CD14-positive monocyte (primary cell): ENCODE measurements at regions not wholly inside any gene's neighbourhood (a gene's known extent, or its start where the extent isn't known, plus 50 kb on each side); places are given as distances from the start of the nearest gene placed in this dataset.

ENCODE experiments used
- DNase-seq, 3 donors: peaks; one replicate each; pipeline ENCODE4 v3.0.0-alpha.2; 2011 to 2022
- H2AFZ ChIP-seq: 2 replicates; pipeline ENCODE4 v1.6.0; 2012; ENCODE audit warnings: mild to moderate bottlenecking, low read depth, low read length, inconsistent platforms; ENCODE audit not compliant: insufficient read depth, poor library complexity, severe bottlenecking
- H3K27ac ChIP-seq, 2 donors: 1 replicate in 1 of 2; 2 replicates in 1 of 2; pipeline ENCODE4 v1.5.1; 2012 to 2013; ENCODE audit warnings: low read length in 2 of 2, control low read depth in 1 of 2, inconsistent platforms in 1 of 2, low read depth in 1 of 2, mild to moderate bottlenecking in 1 of 2
- H3K27me3 ChIP-seq, 2 donors: one replicate each; pipeline versions ENCODE4 v1.6.0 to v1.6.1; 2011 to 2013; ENCODE audit warnings: low read length in 2 of 2; ENCODE audit not compliant: control insufficient read depth in 2 of 2, insufficient read depth in 2 of 2
- H3K36me3 ChIP-seq, 2 donors: replicated peaks in 1 of 2; 1 replicate in 1 of 2; 2 replicates in 1 of 2; pipeline versions ENCODE4 v1.5.1 to v1.6.1; 2012 to 2013; ENCODE audit warnings: low read length in 2 of 2, control low read depth in 1 of 2, inconsistent platforms in 1 of 2, mild to moderate bottlenecking in 1 of 2; ENCODE audit not compliant: insufficient read depth in 2 of 2, control insufficient read depth in 1 of 2
- H3K4me1 ChIP-seq, 2 donors: 1 replicate in 1 of 2; 2 replicates in 1 of 2; pipeline versions ENCODE4 v1.5.1 to v1.6.1; 2012 to 2013; ENCODE audit warnings: low read length in 2 of 2, control low read depth in 1 of 2, inconsistent platforms in 1 of 2, mild to moderate bottlenecking in 1 of 2, moderate library complexity in 1 of 2; ENCODE audit not compliant: insufficient read depth in 2 of 2, control insufficient read depth in 1 of 2
- H3K4me2 ChIP-seq: replicated peaks from 2 replicates; pipeline ENCODE3; 2012; ENCODE audit warnings: low read length, moderate library complexity, mild to moderate bottlenecking; ENCODE audit not compliant: poor library complexity, severe bottlenecking; ENCODE audit errors: extremely low read depth
- H3K4me3 ChIP-seq, 3 experiments: fragments of 200-600 bp in 1 of 3; sonication (generic) in 1 of 3; replicated peaks in 1 of 3; 1 replicate in 2 of 3; 2 replicates in 1 of 3; pipeline ENCODE4 v1.5.1; 2011 to 2013; ENCODE audit warnings: low read length in 3 of 3, mild to moderate bottlenecking in 3 of 3, control low read depth in 2 of 3, low read depth in 2 of 3, inconsistent platforms in 1 of 3, moderate library complexity in 1 of 3
- H3K79me2 ChIP-seq: 2 replicates; pipeline ENCODE4 v1.6.0; 2012; ENCODE audit warnings: mild to moderate bottlenecking, control low read depth, inconsistent platforms, low read length, moderate library complexity; ENCODE audit not compliant: insufficient read depth
- H3K9ac ChIP-seq: 2 replicates; pipeline ENCODE4 v1.6.0; 2017; ENCODE audit warnings: low read length, mild to moderate bottlenecking; ENCODE audit not compliant: insufficient read depth, poor library complexity, severe bottlenecking
- H3K9me3 ChIP-seq, 2 donors: replicated peaks in 1 of 2; 1 replicate in 1 of 2; 2 replicates in 1 of 2; pipeline versions ENCODE4 v1.5.1 to v1.6.1; 2012 to 2013; ENCODE audit warnings: low read length in 2 of 2, control low read depth in 1 of 2; ENCODE audit not compliant: control insufficient read depth in 1 of 2, insufficient read depth in 1 of 2
- H4K20me1 ChIP-seq: 2 replicates; pipeline ENCODE4 v1.6.0; 2012; ENCODE audit warnings: mild to moderate bottlenecking, low read length, control low read depth, moderate library complexity; ENCODE audit not compliant: insufficient read depth
- H3K27ac Mint-ChIP-seq, 7 donors: one replicate each; pipeline ENCODE4 v1.8.0; 2020; ENCODE audit warnings: mild to moderate bottlenecking in 7 of 7, mixed read lengths in 7 of 7, moderate library complexity in 6 of 7, inconsistent platforms in 2 of 7
- H3K27me3 Mint-ChIP-seq, 3 donors: one replicate each; pipeline ENCODE4 v1.8.0; 2021 to 2022; ENCODE audit warnings: low read depth in 3 of 3, mild to moderate bottlenecking in 3 of 3, mixed read lengths in 3 of 3, moderate library complexity in 3 of 3, inconsistent platforms in 1 of 3
- H3K36me3 Mint-ChIP-seq, 2 donors: one replicate each; pipeline ENCODE4 v1.8.0; 2020; ENCODE audit warnings: mixed read lengths in 2 of 2, inconsistent platforms in 1 of 2, mild to moderate bottlenecking in 1 of 2
- H3K4me1 Mint-ChIP-seq: one replicate; pipeline ENCODE4 v1.8.0; 2020; ENCODE audit warnings: mild to moderate bottlenecking, mixed read lengths
- H3K4me3 Mint-ChIP-seq, 2 donors: one replicate each; pipeline ENCODE4 v1.8.0; 2020; ENCODE audit warnings: mild to moderate bottlenecking in 2 of 2, mixed read lengths in 2 of 2, moderate library complexity in 1 of 2
- H3K9me3 Mint-ChIP-seq, 7 donors: one replicate each; pipeline ENCODE4 v1.8.0; 2020 to 2022; ENCODE audit warnings: mixed read lengths in 7 of 7, mild to moderate bottlenecking in 6 of 7, moderate library complexity in 6 of 7, inconsistent platforms in 2 of 7
- WGBS: methylation state at CpG from one replicate; pipeline ENCODE4 v1.1.5; 2013; ENCODE audit warnings: missing lambda C conversion rate; ENCODE audit not compliant: insufficient coverage; 5-methylcytosine and 5-hydroxymethylcytosine counted together
- intact Hi-C, 2 donors: fragments of 100-400 bp; cut with micrococcal nuclease; formaldehyde crosslinking; loops; one replicate each; pipeline versions ENCODE4 v1.15.0 to v1.15.1; 2023
- TF ChIP-seq, protein P1 (sequence below): fragments of 200-600 bp; IDR thresholded peaks from one replicate; pipeline ENCODE4 v1.8.0; 2022; ENCODE audit warnings: antibody characterized with exemption, mild to moderate bottlenecking

- Histone ChIP-seq H3K4me2 (no peak overlapping the region), H3K4me1 (no peaks in the 10 kb centered on the region), H3K27me3 (no peaks in the 10 kb centered on the region), H3K36me3 (no peaks in the 10 kb centered on the region), H3K79me2 (no peaks in the 10 kb centered on the region), H2AFZ (no peak overlapping the region), H3K9me3 (peaks cover 0 to 3% of the 10 kb centered on the region in 2 donors), H3K4me3 (no peak overlapping the region), H3K9ac (no peak overlapping the region), H4K20me1 (no peaks in the 10 kb centered on the region), H3K27ac (no peak overlapping the region)
- H3K4me3 Mint-ChIP-seq, result no peak overlapping the region
- H3K36me3 Mint-ChIP-seq, result no peaks in the 10 kb centered on the region
- H3K27ac Mint-ChIP-seq, result no peak overlapping the region
- intact Hi-C loops, result no loop called here
- peaks cover 0 to 13% (median 3%) of the 10 kb centered on the region in 7 donors for H3K9me3 Mint-ChIP-seq
- DNase-seq, result no peak
- no CpG with 5 or more reads among the region's 1 CpG for WGBS
- TF ChIP-seq, protein P1, sequence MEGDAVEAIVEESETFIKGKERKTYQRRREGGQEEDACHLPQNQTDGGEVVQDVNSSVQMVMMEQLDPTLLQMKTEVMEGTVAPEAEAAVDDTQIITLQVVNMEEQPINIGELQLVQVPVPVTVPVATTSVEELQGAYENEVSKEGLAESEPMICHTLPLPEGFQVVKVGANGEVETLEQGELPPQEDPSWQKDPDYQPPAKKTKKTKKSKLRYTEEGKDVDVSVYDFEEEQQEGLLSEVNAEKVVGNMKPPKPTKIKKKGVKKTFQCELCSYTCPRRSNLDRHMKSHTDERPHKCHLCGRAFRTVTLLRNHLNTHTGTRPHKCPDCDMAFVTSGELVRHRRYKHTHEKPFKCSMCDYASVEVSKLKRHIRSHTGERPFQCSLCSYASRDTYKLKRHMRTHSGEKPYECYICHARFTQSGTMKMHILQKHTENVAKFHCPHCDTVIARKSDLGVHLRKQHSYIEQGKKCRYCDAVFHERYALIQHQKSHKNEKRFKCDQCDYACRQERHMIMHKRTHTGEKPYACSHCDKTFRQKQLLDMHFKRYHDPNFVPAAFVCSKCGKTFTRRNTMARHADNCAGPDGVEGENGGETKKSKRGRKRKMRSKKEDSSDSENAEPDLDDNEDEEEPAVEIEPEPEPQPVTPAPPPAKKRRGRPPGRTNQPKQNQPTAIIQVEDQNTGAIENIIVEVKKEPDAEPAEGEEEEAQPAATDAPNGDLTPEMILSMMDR, result no peak
- H3K27me3 Mint-ChIP-seq, result no peaks in the 10 kb centered on the region
- H3K4me1 Mint-ChIP-seq, result no peaks in the 10 kb centered on the region
Observed at GRCh38 chr1:219278288-219278687, 104.6 kb downstream of the LYPLAL1 start.

GRCh38 chr1:219277304-219278105 lies 103.8 kb downstream of the LYPLAL1 start:
- no peak overlapping the region for H3K4me3 ChIP-seq
- no peaks in the 10 kb centered on the region for H3K36me3 Mint-ChIP-seq
- H3K36me3 ChIP-seq, result no peaks in the 10 kb centered on the region
- H2AFZ ChIP-seq, result no peak overlapping the region
- H3K27ac Mint-ChIP-seq, result no peak overlapping the region
- no peak for DNase-seq
- H3K4me2 ChIP-seq, result no peak overlapping the region
- no peaks in the 10 kb centered on the region for H3K27me3 Mint-ChIP-seq
- no peaks in the 10 kb centered on the region for H3K79me2 ChIP-seq
- H3K9me3 Mint-ChIP-seq, result peaks cover 0 to 13% (median 3%) of the 10 kb centered on the region in 7 donors
- H3K9ac ChIP-seq, result no peak overlapping the region
- H3K4me1 Mint-ChIP-seq, result no peaks in the 10 kb centered on the region
- peaks cover 0 to 3% of the 10 kb centered on the region in 2 donors for H3K9me3 ChIP-seq
- intact Hi-C loops, result no loop called here
- no peak overlapping the region for H3K27ac ChIP-seq
- H3K27me3 ChIP-seq, result no peaks in the 10 kb centered on the region
- 100% methylated on average over 1 of the region's 2 CpGs for WGBS
- no peak overlapping the region for H3K4me3 Mint-ChIP-seq
- TF ChIP-seq, protein P1, result no peak
- H4K20me1 ChIP-seq, result no peaks in the 10 kb centered on the region
- no peaks in the 10 kb centered on the region for H3K4me1 ChIP-seq
